Loucy (cell line): ENCODE measurements at regions not wholly inside any gene's neighbourhood (a gene's known extent, or its start where the extent isn't known, plus 50 kb on each side); places are given as distances from the start of the nearest gene placed in this dataset.

Experiments
- EZH2phosphoT487 ChIP-seq: fragments of 200-600 bp; IDR thresholded peaks from 2 replicates; pipeline ENCODE4 v1.6.1; 2018; ENCODE audit warnings: antibody characterized with exemption, mild to moderate bottlenecking, moderate library complexity, borderline replicate concordance
- TF ChIP-seq, protein P1 (sequence below): fragments of 200-600 bp; sonication (generic); conservative IDR thresholded peaks from 2 replicates; pipeline ENCODE4 v1.5.1; 2014; ENCODE audit warnings: mild to moderate bottlenecking, antibody characterized with exemption, low read length

DNA sequence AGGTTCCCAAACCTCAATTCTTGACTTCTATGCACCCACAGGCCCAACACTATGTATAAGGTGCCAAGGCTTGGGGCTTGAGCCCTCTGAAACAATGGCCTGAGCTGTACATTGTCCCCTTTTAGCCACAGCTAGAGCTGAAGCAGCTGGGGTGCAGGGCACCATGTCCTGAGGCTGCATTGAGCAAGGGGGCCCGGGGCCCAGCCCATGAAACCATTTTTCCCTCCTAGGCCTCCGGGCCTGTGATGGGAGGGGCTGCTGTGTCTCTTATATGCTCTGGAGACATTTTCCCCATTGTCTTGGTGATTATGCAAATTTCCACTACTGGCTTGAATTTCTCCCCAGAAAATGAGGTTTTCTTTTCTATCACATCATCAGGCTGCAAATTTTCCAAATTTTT, 155.5 kb downstream of the FASLG start:
- TF ChIP-seq, protein P1, sequence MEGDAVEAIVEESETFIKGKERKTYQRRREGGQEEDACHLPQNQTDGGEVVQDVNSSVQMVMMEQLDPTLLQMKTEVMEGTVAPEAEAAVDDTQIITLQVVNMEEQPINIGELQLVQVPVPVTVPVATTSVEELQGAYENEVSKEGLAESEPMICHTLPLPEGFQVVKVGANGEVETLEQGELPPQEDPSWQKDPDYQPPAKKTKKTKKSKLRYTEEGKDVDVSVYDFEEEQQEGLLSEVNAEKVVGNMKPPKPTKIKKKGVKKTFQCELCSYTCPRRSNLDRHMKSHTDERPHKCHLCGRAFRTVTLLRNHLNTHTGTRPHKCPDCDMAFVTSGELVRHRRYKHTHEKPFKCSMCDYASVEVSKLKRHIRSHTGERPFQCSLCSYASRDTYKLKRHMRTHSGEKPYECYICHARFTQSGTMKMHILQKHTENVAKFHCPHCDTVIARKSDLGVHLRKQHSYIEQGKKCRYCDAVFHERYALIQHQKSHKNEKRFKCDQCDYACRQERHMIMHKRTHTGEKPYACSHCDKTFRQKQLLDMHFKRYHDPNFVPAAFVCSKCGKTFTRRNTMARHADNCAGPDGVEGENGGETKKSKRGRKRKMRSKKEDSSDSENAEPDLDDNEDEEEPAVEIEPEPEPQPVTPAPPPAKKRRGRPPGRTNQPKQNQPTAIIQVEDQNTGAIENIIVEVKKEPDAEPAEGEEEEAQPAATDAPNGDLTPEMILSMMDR, result no peak
- TF ChIP-seq EZH2phosphoT487, result no peak
